OCI-LY3 (cell line): ENCODE measurements at regions not wholly inside any gene's neighbourhood (a gene's known extent, or its start where the extent isn't known, plus 50 kb on each side); places are given as distances from the start of the nearest gene placed in this dataset.
"Not testable (repeated sequence)": the region's sequence is repeated elsewhere in the genome, so short reads cannot be mapped to it uniquely, and the experiment has no call there.

Experiments used
- CTCF ChIP-seq: fragments of 200-600, 300-600 bp; sonication (generic); IDR thresholded peaks from 2 replicates; pipeline ENCODE4 v1.5.1; 2014; ENCODE audit warnings: antibody characterized with exemption, low read length, low read depth
- EZH2phosphoT487 ChIP-seq: fragments of 200-600 bp; shearing (Covaris generic); IDR thresholded peaks from 2 replicates; pipeline ENCODE4 v1.6.1; 2018; ENCODE audit warnings: antibody characterized with exemption, mixed run types, low read depth

- not testable (repeated sequence) for TF ChIP-seq CTCF, EZH2phosphoT487
Observed at GRCh38 chr4:18159117-18159912, 137.8 kb upstream of the LCORL start.
